H9 (cell line): ENCODE measurements at regions not wholly inside any gene's neighbourhood (a gene's known extent, or its start where the extent isn't known, plus 50 kb on each side); places are given as distances from the start of the nearest gene placed in this dataset.

Experiments
- DNase-seq: peaks from one replicate; pipeline ENCODE4 v3.0.0-alpha.2; 2017
- H2AFZ ChIP-seq: one replicate; pipeline ENCODE4 v1.6.1; 2013; ENCODE audit warnings: mild to moderate bottlenecking, low read length, control low read depth, moderate library complexity
- H2AK5ac ChIP-seq: 2 replicates; pipeline ENCODE4 v1.6.1; 2013; ENCODE audit warnings: low read length, control low read depth, mixed read lengths; ENCODE audit not compliant: insufficient read length
- H2BK120ac ChIP-seq: one replicate; pipeline ENCODE4 v1.6.1; 2013; ENCODE audit warnings: low read depth, mild to moderate bottlenecking, low read length, control low read depth, inconsistent platforms; ENCODE audit not compliant: poor library complexity, severe bottlenecking
- H2BK12ac ChIP-seq: 2 replicates; pipeline ENCODE4 v1.6.1; 2013; ENCODE audit warnings: low read length, control low read depth, mixed read lengths, low read depth; ENCODE audit not compliant: insufficient read length
- H2BK15ac ChIP-seq: 2 replicates; pipeline ENCODE4 v1.6.1; 2013; ENCODE audit warnings: low read depth, low read length, control low read depth
- H2BK20ac ChIP-seq: one replicate; pipeline ENCODE4 v1.6.1; 2013; ENCODE audit warnings: low read depth, mild to moderate bottlenecking, low read length, control low read depth, inconsistent platforms; ENCODE audit not compliant: poor library complexity, severe bottlenecking
- H2BK5ac ChIP-seq: 2 replicates; pipeline ENCODE4 v1.6.1; 2013; ENCODE audit warnings: low read length, control low read depth, mixed read lengths; ENCODE audit not compliant: insufficient read length
- H3K14ac ChIP-seq: 2 replicates; pipeline ENCODE4 v1.6.1; 2013; ENCODE audit warnings: low read length, control low read depth; ENCODE audit not compliant: insufficient read depth
- H3K18ac ChIP-seq: 2 replicates; pipeline ENCODE4 v1.6.1; 2013; ENCODE audit warnings: low read depth, mild to moderate bottlenecking, mixed read lengths, low read length, control low read depth; ENCODE audit not compliant: insufficient read length
- H3K23ac ChIP-seq: 2 replicates; pipeline ENCODE4 v1.6.1; 2013; ENCODE audit warnings: low read length, control low read depth, mixed read lengths, low read depth; ENCODE audit not compliant: insufficient read length
- H3K23me2 ChIP-seq: 2 replicates; pipeline ENCODE4 v1.6.1; 2013; ENCODE audit warnings: low read depth, mild to moderate bottlenecking, mixed read lengths, low read length, control low read depth; ENCODE audit not compliant: insufficient read length, poor library complexity, severe bottlenecking
- H3K27ac ChIP-seq: 2 replicates; pipeline ENCODE4 v1.5.1; 2013; ENCODE audit warnings: low read length, control low read depth, mixed read lengths, low read depth; ENCODE audit not compliant: insufficient read length
- H3K27me3 ChIP-seq: 2 replicates; pipeline ENCODE4 v1.6.1; 2013; ENCODE audit warnings: low read length, control low read depth, inconsistent platforms; ENCODE audit not compliant: insufficient read depth
- H3K4ac ChIP-seq: 2 replicates; pipeline ENCODE4 v1.6.1; 2013; ENCODE audit warnings: low read depth, mild to moderate bottlenecking, control low read depth, inconsistent platforms, low read length, moderate library complexity
- H3K4me1 ChIP-seq: 2 replicates; pipeline ENCODE4 v1.6.1; 2013; ENCODE audit warnings: low read length, control low read depth, inconsistent platforms; ENCODE audit not compliant: insufficient read depth
- H3K4me2 ChIP-seq: 2 replicates; pipeline ENCODE4 v1.6.1; 2013; ENCODE audit warnings: low read length, control low read depth, mixed read lengths; ENCODE audit not compliant: insufficient read length, insufficient read depth
- H3K56ac ChIP-seq: 2 replicates; pipeline ENCODE4 v1.6.1; 2013; ENCODE audit warnings: low read depth, mild to moderate bottlenecking, mixed read lengths, low read length, control low read depth; ENCODE audit not compliant: insufficient read length
- H3K79me1 ChIP-seq: 2 replicates; pipeline ENCODE4 v1.6.1; 2013; ENCODE audit warnings: low read depth, mild to moderate bottlenecking, moderate library complexity, low read length, control low read depth, inconsistent platforms; ENCODE audit not compliant: insufficient read depth, poor library complexity, severe bottlenecking
- H3K79me2 ChIP-seq: 2 replicates; pipeline ENCODE4 v1.6.1; 2013; ENCODE audit warnings: low read length, control low read depth, inconsistent platforms; ENCODE audit not compliant: insufficient read depth
- H3K9ac ChIP-seq: 2 replicates; pipeline ENCODE4 v1.6.1; 2013; ENCODE audit warnings: low read length, control low read depth, mixed read lengths; ENCODE audit not compliant: insufficient read length; ENCODE audit errors: extremely low read depth
- H3K9me3 ChIP-seq: one replicate; pipeline ENCODE4 v1.6.1; 2013; ENCODE audit warnings: low read depth, low read length, inconsistent platforms; ENCODE audit not compliant: control insufficient read depth
- H3T11ph ChIP-seq: one replicate; pipeline ENCODE4 v1.6.1; 2013; ENCODE audit warnings: mild to moderate bottlenecking, low read length, control low read depth, inconsistent platforms
- H4K20me1 ChIP-seq: one replicate; pipeline ENCODE4 v1.6.1; 2013; ENCODE audit not compliant: control insufficient read depth, insufficient read length, insufficient read depth
- H4K5ac ChIP-seq: 2 replicates; pipeline ENCODE4 v1.6.1; 2013; ENCODE audit warnings: low read depth, mild to moderate bottlenecking, mixed read lengths, low read length, control low read depth; ENCODE audit not compliant: insufficient read length
- H4K8ac ChIP-seq: replicated peaks from 2 replicates; pipeline ENCODE4 v1.6.1; 2013; ENCODE audit warnings: low read length, control low read depth, mixed read lengths, low read depth; ENCODE audit not compliant: insufficient read length
- H4K91ac ChIP-seq: 2 replicates; pipeline ENCODE4 v1.6.1; 2013; ENCODE audit warnings: low read depth, mild to moderate bottlenecking, moderate library complexity, mixed read lengths, low read length, control low read depth; ENCODE audit not compliant: insufficient read length
- H3K27ac Mint-ChIP-seq, 3 experiments: 2 replicates in 2 of 3; 3 replicates in 1 of 3; pipeline ENCODE4 v1.8.0; 2020 to 2021; ENCODE audit warnings: mixed read lengths in 3 of 3, mild to moderate bottlenecking in 1 of 3, moderate library complexity in 1 of 3
- H3K27me3 Mint-ChIP-seq: 2 replicates; pipeline ENCODE4 v1.8.0; 2021; ENCODE audit warnings: low read depth, mild to moderate bottlenecking, moderate library complexity, mixed read lengths
- H3K36me3 Mint-ChIP-seq, 3 experiments: 2 replicates in 2 of 3; 3 replicates in 1 of 3; pipeline ENCODE4 v1.8.0; 2020 to 2021; ENCODE audit warnings: low read depth in 3 of 3, mixed read lengths in 3 of 3; ENCODE audit not compliant: insufficient read depth in 1 of 3
- H3K4me1 Mint-ChIP-seq, 2 experiments: 2 replicates each; pipeline ENCODE4 v1.8.0; 2020; ENCODE audit warnings: mixed read lengths in 2 of 2
- H3K4me3 Mint-ChIP-seq, 2 experiments: 2 replicates in 1 of 2; 3 replicates in 1 of 2; pipeline ENCODE4 v1.8.0; 2020 to 2021; ENCODE audit warnings: mild to moderate bottlenecking in 2 of 2, mixed read lengths in 2 of 2, moderate library complexity in 1 of 2
- H3K9me3 Mint-ChIP-seq, 2 experiments: 2 replicates in 1 of 2; 3 replicates in 1 of 2; pipeline ENCODE4 v1.8.0; 2020; ENCODE audit warnings: mild to moderate bottlenecking in 2 of 2, mixed read lengths in 2 of 2, moderate library complexity in 1 of 2
- CTCF ChIP-seq: fragments of 200-600 bp; sonication (generic); conservative IDR thresholded peaks from 3 replicates; pipeline ENCODE4 v1.8.0; 2021; ENCODE audit warnings: antibody characterized with exemption, mild to moderate bottlenecking
- WGBS: extraction: QIAGEN DNeasy Blood & Tissue Kit; methylation state at CpG from one replicate; pipeline ENCODE4 v1.1.7; 2013; ENCODE audit warnings: missing lambda C conversion rate, low lambda C conversion rate, mixed read lengths; ENCODE audit not compliant: insufficient read length; ENCODE audit errors: extremely low coverage; 5-methylcytosine and 5-hydroxymethylcytosine counted together

GRCh38 chr14:51554953-51555352 is 96.8 kb upstream of the FRMD6 start:
- Histone ChIP-seq H3K56ac (no peak overlapping the region), H4K5ac (no peak overlapping the region), H2BK5ac (no peak overlapping the region), H3K79me2 (no peaks in the 10 kb centered on the region), H3K9ac (no peak overlapping the region), H3K4ac (no peak overlapping the region), H3T11ph (no peak overlapping the region), H4K8ac (no peak overlapping the region), H2BK12ac (no peak overlapping the region), H2BK20ac (no peak overlapping the region), H4K20me1 (no peaks in the 10 kb centered on the region), H3K23ac (no peak overlapping the region), H3K9me3 (no peaks in the 10 kb centered on the region), H2BK120ac (no peak overlapping the region), H3K18ac (no peak overlapping the region), H4K91ac (no peak overlapping the region), H2AK5ac (no peak overlapping the region), H3K27me3 (no peaks in the 10 kb centered on the region), H3K79me1 (no peaks in the 10 kb centered on the region), H2AFZ (no peak overlapping the region), H3K23me2 (no peaks in the 10 kb centered on the region), H3K14ac (no peak overlapping the region), H3K4me1 (no peaks in the 10 kb centered on the region), H2BK15ac (no peak overlapping the region), H3K4me2 (no peak overlapping the region), H3K27ac (no peak overlapping the region)
- Mint-ChIP-seq H3K36me3 (no peaks in the 10 kb centered on the region), H3K27me3 (no peaks in the 10 kb centered on the region), H3K9me3 (no peaks in the 10 kb centered on the region), H3K4me1 (peaks cover 0 to 2% of the 10 kb centered on the region in 2 experiments; a peak in 1 of 4 replicates), H3K27ac (no peak overlapping the region), H3K4me3 (no peak overlapping the region)
- no peak for DNase-seq
- WGBS: no CpG with 5 or more reads among the region's 2 CpGs
- TF ChIP-seq CTCF: peak; percentile 38; the same call in 2 of the 3 replicates
